ENCODE measurements at regions not wholly inside any gene's neighbourhood (a gene's known extent, or its start where the extent isn't known, plus 50 kb on each side); places are given as distances from the start of the nearest gene placed in this dataset.

GRCh38 chr4:34236118-34236517, 2008.2 kb downstream of the ARAP2 start:
- TF ChIP-seq HES2 (IDR thresholded peaks at IDR 0.05): no peak
- TF ChIP-seq EP300 (IDR thresholded peaks at IDR 0.05): no peak
